ENCODE measurements at regions not wholly inside any gene's neighbourhood (a gene's known extent, or its start where the extent isn't known, plus 50 kb on each side); places are given as distances from the start of the nearest gene placed in this dataset.

- Histone ChIP-seq H3K9ac (ENCODE audit: low read length) (no peak overlapping the region), H4K8ac (ENCODE audit: low read depth, low read length) (no peak overlapping the region), H3K36me3 (ENCODE audit: control insufficient read depth in 1 of 2, insufficient read depth in 2 of 2, low read length in 2 of 2) (no peaks in the 10 kb centered on the region), H3K27me3 (ENCODE audit: insufficient read depth, low read length) (no peaks in the 10 kb centered on the region), H2BK5ac (ENCODE audit: low read depth, low read length, poor library complexity) (no peak overlapping the region), H4K12ac (ENCODE audit: low read depth, low read length) (no peak overlapping the region), H3K79me1 (ENCODE audit: low read length) (no peaks in the 10 kb centered on the region), H2AFZ (ENCODE audit: insufficient read depth, low read length, poor library complexity) (no peak overlapping the region), H4K91ac (ENCODE audit: low read depth, low read length) (no peak overlapping the region), H3K14ac (ENCODE audit: low read length) (no peak overlapping the region), H3K79me2 (ENCODE audit: control insufficient read depth, insufficient read depth, low read length, poor library complexity) (no peaks in the 10 kb centered on the region), H2BK120ac (ENCODE audit: insufficient read depth, low read length, poor library complexity) (no peak overlapping the region), H3K18ac (ENCODE audit: low read length) (no peak overlapping the region), H3K4me2 (ENCODE audit: low read length) (no peak overlapping the region), H3K9me3 (ENCODE audit: insufficient read depth, low read depth, low read length) (no peaks in the 10 kb centered on the region), H3K4me3 (ENCODE audit: low read depth, low read length) (no peak overlapping the region), H3K23ac (ENCODE audit: low read length) (no peak overlapping the region), H3K4me1 (ENCODE audit: control insufficient read depth in 1 of 2, insufficient read depth in 2 of 2, low read length in 2 of 2) (no peaks in the 10 kb centered on the region), H3K4ac (ENCODE audit: low read depth, low read length) (no peak overlapping the region), H2AK5ac (ENCODE audit: low read length) (no peak overlapping the region), H3K27ac (ENCODE audit: low read depth, low read length) (no peak overlapping the region), H2BK12ac (ENCODE audit: low read length) (no peak overlapping the region)
- DNase-seq = no peak
These were observed 329.4 kb upstream of the SOX5 start for GRCh38 chr12:24278832-24279231.

- H3K4me2 ChIP-seq (ENCODE audit: low read length) = no peak overlapping the region
- no peak overlapping the region for H3K4me3 ChIP-seq (ENCODE audit: low read depth, low read length)
- no peak overlapping the region for H2AFZ ChIP-seq (ENCODE audit: insufficient read depth, low read length, poor library complexity)
- no peak overlapping the region for H3K14ac ChIP-seq (ENCODE audit: low read length)
- no peak overlapping the region for H3K9ac ChIP-seq (ENCODE audit: low read length)
- H3K9me3 ChIP-seq (ENCODE audit: insufficient read depth, low read depth, low read length) = no peaks in the 10 kb centered on the region
- H3K27ac ChIP-seq (ENCODE audit: low read depth, low read length) = no peak overlapping the region
- H2BK120ac ChIP-seq (ENCODE audit: insufficient read depth, low read length, poor library complexity) = no peak overlapping the region
- DNase-seq = no peak
- H3K23ac ChIP-seq (ENCODE audit: low read length) = no peak overlapping the region
- H3K27me3 ChIP-seq (ENCODE audit: insufficient read depth, low read length) = no peaks in the 10 kb centered on the region
- H4K8ac ChIP-seq (ENCODE audit: low read depth, low read length) = no peak overlapping the region
- no peak overlapping the region for H2BK12ac ChIP-seq (ENCODE audit: low read length)
- H4K91ac ChIP-seq (ENCODE audit: low read depth, low read length) = no peak overlapping the region
- H3K79me2 ChIP-seq (ENCODE audit: control insufficient read depth, insufficient read depth, low read length, poor library complexity) = no peaks in the 10 kb centered on the region
- H3K4me1 ChIP-seq (ENCODE audit: control insufficient read depth in 1 of 2, insufficient read depth in 2 of 2, low read length in 2 of 2) = no peaks in the 10 kb centered on the region
- no peaks in the 10 kb centered on the region for H3K36me3 ChIP-seq (ENCODE audit: control insufficient read depth in 1 of 2, insufficient read depth in 2 of 2, low read length in 2 of 2)
- H4K12ac ChIP-seq (ENCODE audit: low read depth, low read length) = no peak overlapping the region
- H3K18ac ChIP-seq (ENCODE audit: low read length) = no peak overlapping the region
- H2BK5ac ChIP-seq (ENCODE audit: low read depth, low read length, poor library complexity) = no peak overlapping the region
- no CpG with 5 or more reads among the region's 2 CpGs for WGBS (ENCODE audit: extremely low coverage, insufficient coverage, insufficient read length)
- H3K79me1 ChIP-seq (ENCODE audit: low read length) = no peaks in the 10 kb centered on the region
- H3K4ac ChIP-seq (ENCODE audit: low read depth, low read length) = no peak overlapping the region
- no peak overlapping the region for H2AK5ac ChIP-seq (ENCODE audit: low read length)
These were observed 321.5 kb upstream of the SOX5 start for GRCh38 chr12:24270965-24271364.

- no peak overlapping the region for H4K91ac ChIP-seq (ENCODE audit: low read depth, low read length)
- H3K4me3 ChIP-seq (ENCODE audit: low read depth, low read length) = no peak overlapping the region
- H4K12ac ChIP-seq (ENCODE audit: low read depth, low read length) = no peak overlapping the region
- H2BK12ac ChIP-seq (ENCODE audit: low read length) = no peak overlapping the region
- H3K4ac ChIP-seq (ENCODE audit: low read depth, low read length) = no peak overlapping the region
- H3K4me2 ChIP-seq (ENCODE audit: low read length) = no peak overlapping the region
- no peaks in the 10 kb centered on the region for H3K79me1 ChIP-seq (ENCODE audit: low read length)
- H3K27me3 ChIP-seq (ENCODE audit: insufficient read depth, low read length) = no peaks in the 10 kb centered on the region
- no peak overlapping the region for H2AFZ ChIP-seq (ENCODE audit: insufficient read depth, low read length, poor library complexity)
- no peak overlapping the region for H3K23ac ChIP-seq (ENCODE audit: low read length)
- no peak for DNase-seq
- H2AK5ac ChIP-seq (ENCODE audit: low read length) = no peak overlapping the region
- H3K79me2 ChIP-seq (ENCODE audit: control insufficient read depth, insufficient read depth, low read length, poor library complexity) = no peaks in the 10 kb centered on the region
- no peak overlapping the region for H3K14ac ChIP-seq (ENCODE audit: low read length)
- H3K9me3 ChIP-seq (ENCODE audit: insufficient read depth, low read depth, low read length) = no peaks in the 10 kb centered on the region
- no peak overlapping the region for H2BK5ac ChIP-seq (ENCODE audit: low read depth, low read length, poor library complexity)
- no peaks in the 10 kb centered on the region for H3K36me3 ChIP-seq (ENCODE audit: control insufficient read depth in 1 of 2, insufficient read depth in 2 of 2, low read length in 2 of 2)
- no peak overlapping the region for H2BK120ac ChIP-seq (ENCODE audit: insufficient read depth, low read length, poor library complexity)
- no peaks in the 10 kb centered on the region for H3K4me1 ChIP-seq (ENCODE audit: control insufficient read depth in 1 of 2, insufficient read depth in 2 of 2, low read length in 2 of 2)
- H4K8ac ChIP-seq (ENCODE audit: low read depth, low read length) = no peak overlapping the region
- H3K18ac ChIP-seq (ENCODE audit: low read length) = no peak overlapping the region
- no peak overlapping the region for H3K9ac ChIP-seq (ENCODE audit: low read length)
- WGBS (ENCODE audit: extremely low coverage, insufficient coverage, insufficient read length) = no CpG with 5 or more reads among the region's 1 CpG
- H3K27ac ChIP-seq (ENCODE audit: low read depth, low read length) = no peak overlapping the region
These were observed 321.0 kb upstream of the SOX5 start for GRCh38 chr12:24270464-24270863.

GRCh38 chr12:24268663-24269186, 319.3 kb upstream of the SOX5 start:
- H3K23ac ChIP-seq (ENCODE audit: low read length) = no peak overlapping the region
- H4K91ac ChIP-seq (ENCODE audit: low read depth, low read length) = no peak overlapping the region
- H2BK120ac ChIP-seq (ENCODE audit: insufficient read depth, low read length, poor library complexity) = no peak overlapping the region
- no peak overlapping the region for H2AFZ ChIP-seq (ENCODE audit: insufficient read depth, low read length, poor library complexity)
- H3K79me2 ChIP-seq (ENCODE audit: control insufficient read depth, insufficient read depth, low read length, poor library complexity) = no peaks in the 10 kb centered on the region
- no peaks in the 10 kb centered on the region for H3K36me3 ChIP-seq (ENCODE audit: control insufficient read depth in 1 of 2, insufficient read depth in 2 of 2, low read length in 2 of 2)
- no peak overlapping the region for H3K4ac ChIP-seq (ENCODE audit: low read depth, low read length)
- no CpG with 5 or more reads among the region's 1 CpG for WGBS (ENCODE audit: extremely low coverage, insufficient coverage, insufficient read length)
- H3K4me3 ChIP-seq (ENCODE audit: low read depth, low read length) = no peak overlapping the region
- H3K9me3 ChIP-seq (ENCODE audit: insufficient read depth, low read depth, low read length) = no peaks in the 10 kb centered on the region
- no peak overlapping the region for H2BK12ac ChIP-seq (ENCODE audit: low read length)
- H3K14ac ChIP-seq (ENCODE audit: low read length) = no peak overlapping the region
- H3K27ac ChIP-seq (ENCODE audit: low read depth, low read length) = no peak overlapping the region
- H3K4me1 ChIP-seq (ENCODE audit: control insufficient read depth in 1 of 2, insufficient read depth in 2 of 2, low read length in 2 of 2) = no peaks in the 10 kb centered on the region
- H4K12ac ChIP-seq (ENCODE audit: low read depth, low read length) = no peak overlapping the region
- H4K8ac ChIP-seq (ENCODE audit: low read depth, low read length) = no peak overlapping the region
- no peak overlapping the region for H3K9ac ChIP-seq (ENCODE audit: low read length)
- no peak overlapping the region for H3K4me2 ChIP-seq (ENCODE audit: low read length)
- no peaks in the 10 kb centered on the region for H3K79me1 ChIP-seq (ENCODE audit: low read length)
- DNase-seq = peak in 1 of 2 donors; percentile 9
- no peak overlapping the region for H2AK5ac ChIP-seq (ENCODE audit: low read length)
- no peak overlapping the region for H2BK5ac ChIP-seq (ENCODE audit: low read depth, low read length, poor library complexity)
- H3K18ac ChIP-seq (ENCODE audit: low read length) = no peak overlapping the region
- H3K27me3 ChIP-seq (ENCODE audit: insufficient read depth, low read length) = no peaks in the 10 kb centered on the region

All from trophoblast cell (in vitro differentiated cells and primary cell).